ENCODE measurements at regions not wholly inside any gene's neighbourhood (a gene's known extent, or its start where the extent isn't known, plus 50 kb on each side); places are given as distances from the start of the nearest gene placed in this dataset.

GRCh38 chr1:222079566-222079965 is 337.7 kb upstream of the DUSP10 start:
- no peak for TF ChIP-seq CTCF (IDR thresholded peaks at IDR 0.05; ENCODE audit: low read depth, low read length)
- in situ Hi-C loops (cut with HindIII; ENCODE audit: low sequenced_read_pairs): no loop called here
- DNase-seq (ENCODE audit: low read depth, low spot score): no peak
- H3K4me3 ChIP-seq (ENCODE audit: low read depth, low read length): no peak overlapping the region

GRCh38 chr1:222077206-222077605 is 335.3 kb upstream of the DUSP10 start:
- no peak overlapping the region for H3K4me3 ChIP-seq (ENCODE audit: low read depth, low read length)
- in situ Hi-C loops (cut with HindIII; ENCODE audit: low sequenced_read_pairs): no loop called here
- no peak for TF ChIP-seq CTCF (IDR thresholded peaks at IDR 0.05; ENCODE audit: low read depth, low read length)
- no peak for DNase-seq (ENCODE audit: low read depth, low spot score)

GRCh38 chr1:222074317-222074716 is 332.4 kb upstream of the DUSP10 start:
- TF ChIP-seq CTCF (IDR thresholded peaks at IDR 0.05; ENCODE audit: low read depth, low read length): no peak
- DNase-seq (ENCODE audit: low read depth, low spot score): no peak
- H3K4me3 ChIP-seq (ENCODE audit: low read depth, low read length): no peak overlapping the region
- in situ Hi-C loops (cut with HindIII; ENCODE audit: low sequenced_read_pairs): no loop called here

GRCh38 chr1:222073307-222073995 is 331.6 kb upstream of the DUSP10 start:
- in situ Hi-C loops (cut with HindIII; ENCODE audit: low sequenced_read_pairs): no loop called here
- DNase-seq (ENCODE audit: low read depth, low spot score): peak; percentile 57
- no peak for TF ChIP-seq CTCF (IDR thresholded peaks at IDR 0.05; ENCODE audit: low read depth, low read length)

GRCh38 chr1:222071387-222071786 is 329.5 kb upstream of the DUSP10 start:
- TF ChIP-seq CTCF (IDR thresholded peaks at IDR 0.05; ENCODE audit: low read depth, low read length): no peak
- DNase-seq (ENCODE audit: low read depth, low spot score): peak; percentile 85
- no peak overlapping the region for H3K4me3 ChIP-seq (ENCODE audit: low read depth, low read length)
- in situ Hi-C loops (cut with HindIII; ENCODE audit: low sequenced_read_pairs): no loop called here

More at GRCh38 chr1:222073307-222073995, 331.6 kb upstream of the DUSP10 start:
- no peak overlapping the region for H3K4me3 ChIP-seq (ENCODE audit: low read depth, low read length)

GRCh38 chr1:222068937-222069336 is 327.0 kb upstream of the DUSP10 start:
- H3K4me3 ChIP-seq (ENCODE audit: low read depth, low read length): no peak overlapping the region
- TF ChIP-seq CTCF (IDR thresholded peaks at IDR 0.05; ENCODE audit: low read depth, low read length): no peak
- DNase-seq (ENCODE audit: low read depth, low spot score): no peak
- in situ Hi-C loops (cut with HindIII; ENCODE audit: low sequenced_read_pairs): no loop called here

Data from astrocyte of the spinal cord (primary cell).